ENCODE measurements at regions not wholly inside any gene's neighbourhood (a gene's known extent, or its start where the extent isn't known, plus 50 kb on each side); places are given as distances from the start of the nearest gene placed in this dataset.
"Not testable (repeated sequence)": the region's sequence is repeated elsewhere in the genome, so short reads cannot be mapped to it uniquely, and the experiment has no call there.

GRCh38 chr2:109049022-109049421, 60.0 kb upstream of the EDAR start:
- TF ChIP-seq, protein P1, sequence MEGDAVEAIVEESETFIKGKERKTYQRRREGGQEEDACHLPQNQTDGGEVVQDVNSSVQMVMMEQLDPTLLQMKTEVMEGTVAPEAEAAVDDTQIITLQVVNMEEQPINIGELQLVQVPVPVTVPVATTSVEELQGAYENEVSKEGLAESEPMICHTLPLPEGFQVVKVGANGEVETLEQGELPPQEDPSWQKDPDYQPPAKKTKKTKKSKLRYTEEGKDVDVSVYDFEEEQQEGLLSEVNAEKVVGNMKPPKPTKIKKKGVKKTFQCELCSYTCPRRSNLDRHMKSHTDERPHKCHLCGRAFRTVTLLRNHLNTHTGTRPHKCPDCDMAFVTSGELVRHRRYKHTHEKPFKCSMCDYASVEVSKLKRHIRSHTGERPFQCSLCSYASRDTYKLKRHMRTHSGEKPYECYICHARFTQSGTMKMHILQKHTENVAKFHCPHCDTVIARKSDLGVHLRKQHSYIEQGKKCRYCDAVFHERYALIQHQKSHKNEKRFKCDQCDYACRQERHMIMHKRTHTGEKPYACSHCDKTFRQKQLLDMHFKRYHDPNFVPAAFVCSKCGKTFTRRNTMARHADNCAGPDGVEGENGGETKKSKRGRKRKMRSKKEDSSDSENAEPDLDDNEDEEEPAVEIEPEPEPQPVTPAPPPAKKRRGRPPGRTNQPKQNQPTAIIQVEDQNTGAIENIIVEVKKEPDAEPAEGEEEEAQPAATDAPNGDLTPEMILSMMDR (IDR thresholded peaks at IDR 0.05; ENCODE audit: extremely low read depth, missing control alignments) = no peak
- DNase-seq (ENCODE audit: low spot score) = no peak

DNA sequence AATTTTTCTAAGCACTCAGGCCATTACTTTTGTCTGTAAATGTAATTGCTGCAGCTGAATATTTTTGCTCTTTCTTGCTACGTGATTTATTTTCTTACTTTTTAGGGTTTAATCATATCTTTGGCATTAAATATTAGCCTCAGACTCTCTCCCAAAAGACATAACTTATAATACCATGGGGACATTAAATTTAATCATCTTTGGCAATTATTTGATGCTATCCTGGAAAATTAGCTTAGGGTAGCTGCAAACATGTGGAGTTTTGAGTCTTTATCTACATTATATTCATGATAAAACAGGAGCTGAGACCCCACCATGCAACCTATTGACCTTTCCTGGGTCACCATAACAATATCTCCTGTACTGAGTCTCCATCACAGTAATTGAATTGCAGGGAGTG, 59.1 kb upstream of the EDAR start:
- no peak for DNase-seq (ENCODE audit: low spot score)
- TF ChIP-seq, protein P1 (IDR thresholded peaks at IDR 0.05; ENCODE audit: extremely low read depth, missing control alignments) = no peak

- not testable (repeated sequence) for DNase-seq (ENCODE audit: low spot score)
Observed at GRCh38 chr2:109047569-109047968, 58.5 kb upstream of the EDAR start.

DNA sequence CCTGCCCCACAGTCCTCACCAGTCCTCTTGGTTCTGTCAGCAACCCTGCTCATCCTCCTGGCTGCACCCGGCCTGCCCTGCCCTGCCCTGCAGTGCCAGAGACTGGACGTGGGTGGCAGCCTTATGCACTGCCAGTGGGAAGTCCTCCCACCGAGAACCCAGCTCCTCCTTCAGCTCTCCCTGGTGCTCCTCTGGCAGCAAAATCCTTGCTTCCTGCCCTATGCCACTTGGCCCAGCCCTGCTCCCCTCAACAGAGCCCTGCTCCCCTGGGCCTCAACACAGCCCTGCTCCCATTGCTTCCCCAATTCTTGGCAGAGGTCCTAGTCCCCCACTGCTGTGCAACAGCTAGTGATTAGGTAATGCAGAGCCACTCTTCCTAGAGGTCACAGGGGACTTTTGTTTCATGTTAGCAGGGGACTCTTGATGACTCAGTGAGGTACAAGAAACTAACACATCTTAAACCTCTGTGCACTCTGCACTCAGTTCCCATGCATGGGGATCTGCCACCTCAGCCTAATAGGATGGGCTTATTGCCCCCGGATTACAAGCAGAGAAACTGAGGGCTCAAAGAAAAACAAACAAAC, 58.0 kb upstream of the EDAR start:
- peak; percentile 47 for DNase-seq (ENCODE audit: low spot score)

GRCh38 chr2:109045505-109045904, 56.5 kb upstream of the EDAR start:
- no peak for DNase-seq (ENCODE audit: low spot score)
- TF ChIP-seq, protein P1 (IDR thresholded peaks at IDR 0.05; ENCODE audit: extremely low read depth, missing control alignments) = no peak

More for the DNA sequence above, 58.0 kb upstream of the EDAR start:
- TF ChIP-seq, protein P1 (IDR thresholded peaks at IDR 0.05; ENCODE audit: extremely low read depth, missing control alignments) = no peak

DNA sequence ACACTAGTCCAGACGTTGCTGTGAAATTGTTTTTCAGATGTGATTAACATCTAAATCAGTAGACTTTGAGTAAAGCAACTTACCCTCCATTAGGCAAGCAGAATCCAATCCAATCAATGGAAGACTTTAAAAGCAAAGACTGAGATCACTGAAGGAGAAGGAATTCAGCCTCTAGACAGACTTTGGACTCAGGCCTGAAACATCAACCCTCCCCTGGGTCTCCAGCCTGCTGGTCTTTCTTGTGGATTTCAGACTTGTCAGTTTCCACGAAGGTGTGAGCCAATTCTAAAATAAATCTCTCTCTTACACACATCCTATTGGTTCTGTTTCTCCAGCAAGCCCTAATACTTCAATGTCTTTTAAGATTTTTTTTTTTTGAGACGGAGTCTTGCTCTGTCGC, 50.0 kb upstream of the EDAR start:
- DNase-seq (ENCODE audit: low spot score) = no peak
- TF ChIP-seq, protein P1 (IDR thresholded peaks at IDR 0.05; ENCODE audit: extremely low read depth, missing control alignments) = no peak

Data from GM20000 (cell line).